ENCODE measurements at regions not wholly inside any gene's neighbourhood (a gene's known extent, or its start where the extent isn't known, plus 50 kb on each side); places are given as distances from the start of the nearest gene placed in this dataset.

GRCh38 chr3:117165601-117166051 is 456.0 kb downstream of the TUSC7 start:
- H3K4me1 ChIP-seq = no peaks in the 10 kb centered on the region
- intact Hi-C loops (cut with micrococcal nuclease) = no loop called here
- no peak for TF ChIP-seq CTCF (IDR thresholded peaks at IDR 0.05; ENCODE audit: borderline replicate concordance)
- no peak for DNase-seq
- no peaks in the 10 kb centered on the region for H3K27me3 ChIP-seq (ENCODE audit: low read depth)
- no peak overlapping the region for H3K27ac ChIP-seq (replicated peaks)
- H3K4me3 ChIP-seq = no peak overlapping the region
- H3K9me3 ChIP-seq (replicated peaks) = no peaks in the 10 kb centered on the region
- H3K36me3 ChIP-seq = no peaks in the 10 kb centered on the region

GRCh38 chr3:117168896-117169295 is 459.3 kb downstream of the TUSC7 start:
- no peak for TF ChIP-seq CTCF (IDR thresholded peaks at IDR 0.05; ENCODE audit: borderline replicate concordance)
- Histone ChIP-seq H3K4me3 (no peak overlapping the region), H3K36me3 (no peaks in the 10 kb centered on the region), H3K27ac (replicated peaks) (no peak overlapping the region), H3K9me3 (replicated peaks) (no peaks in the 10 kb centered on the region), H3K27me3 (ENCODE audit: low read depth) (no peaks in the 10 kb centered on the region), H3K4me1 (no peaks in the 10 kb centered on the region)
- no peak for DNase-seq
- intact Hi-C loops (cut with micrococcal nuclease) = no loop called here

- Histone ChIP-seq H3K4me3 (no peak overlapping the region), H3K9me3 (replicated peaks) (no peaks in the 10 kb centered on the region), H3K27ac (replicated peaks) (no peak overlapping the region), H3K4me1 (no peaks in the 10 kb centered on the region), H3K27me3 (ENCODE audit: low read depth) (no peaks in the 10 kb centered on the region), H3K36me3 (no peaks in the 10 kb centered on the region)
- DNase-seq = no peak
- intact Hi-C loops (cut with micrococcal nuclease) = no loop called here
- TF ChIP-seq CTCF (IDR thresholded peaks at IDR 0.05; ENCODE audit: borderline replicate concordance) = no peak
Observed at GRCh38 chr3:117170094-117170493, 460.5 kb downstream of the TUSC7 start.

GRCh38 chr3:117171124-117171523 is 461.5 kb downstream of the TUSC7 start:
- Histone ChIP-seq H3K4me1 (no peaks in the 10 kb centered on the region), H3K27me3 (ENCODE audit: low read depth) (no peaks in the 10 kb centered on the region), H3K9me3 (replicated peaks) (no peaks in the 10 kb centered on the region), H3K27ac (replicated peaks) (no peak overlapping the region), H3K4me3 (no peak overlapping the region), H3K36me3 (no peaks in the 10 kb centered on the region)
- TF ChIP-seq CTCF (IDR thresholded peaks at IDR 0.05; ENCODE audit: borderline replicate concordance) = no peak
- intact Hi-C loops (cut with micrococcal nuclease) = no loop called here
- no peak for DNase-seq

GRCh38 chr3:117172426-117172825 is 462.8 kb downstream of the TUSC7 start:
- no peak for TF ChIP-seq CTCF (IDR thresholded peaks at IDR 0.05; ENCODE audit: borderline replicate concordance)
- Histone ChIP-seq H3K4me1 (no peaks in the 10 kb centered on the region), H3K27ac (replicated peaks) (no peak overlapping the region), H3K27me3 (ENCODE audit: low read depth) (no peaks in the 10 kb centered on the region), H3K9me3 (replicated peaks) (no peaks in the 10 kb centered on the region), H3K4me3 (no peak overlapping the region), H3K36me3 (no peaks in the 10 kb centered on the region)
- intact Hi-C loops (cut with micrococcal nuclease) = no loop called here
- DNase-seq = no peak

GRCh38 chr3:117181222-117181621 is 471.6 kb downstream of the TUSC7 start:
- H3K4me1 ChIP-seq = no peaks in the 10 kb centered on the region
- no peak for DNase-seq
- no peak overlapping the region for H3K4me3 ChIP-seq
- intact Hi-C loops (cut with micrococcal nuclease) = no loop called here
- H3K9me3 ChIP-seq (replicated peaks) = peaks cover 3% of the 10 kb centered on the region
- no peaks in the 10 kb centered on the region for H3K36me3 ChIP-seq
- no peak overlapping the region for H3K27ac ChIP-seq (replicated peaks)
- H3K27me3 ChIP-seq (ENCODE audit: low read depth) = no peaks in the 10 kb centered on the region
- no peak for TF ChIP-seq CTCF (IDR thresholded peaks at IDR 0.05; ENCODE audit: borderline replicate concordance)
